Mammary epithelial cell (primary cell): ENCODE measurements at regions not wholly inside any gene's neighbourhood (a gene's known extent, or its start where the extent isn't known, plus 50 kb on each side); places are given as distances from the start of the nearest gene placed in this dataset.

Experiments used
- EZH2 ChIP-seq: IDR thresholded peaks from 2 replicates; pipeline ENCODE4 v1.6.1; 2012; ENCODE audit warnings: low read length, inconsistent platforms, borderline replicate concordance
- TF ChIP-seq, protein P1 (sequence below), 2 donors: IDR thresholded peaks in 1 of 2; conservative IDR thresholded peaks in 1 of 2; 2 replicates each; pipeline ENCODE4 v1.5.1; 2011 to 2012; ENCODE audit warnings: inconsistent platforms in 2 of 2, low read length in 2 of 2, mild to moderate bottlenecking in 2 of 2, control low read depth in 1 of 2, low read depth in 1 of 2; ENCODE audit not compliant: insufficient read depth in 1 of 2; ENCODE audit errors: extremely low read depth in 1 of 2

DNA sequence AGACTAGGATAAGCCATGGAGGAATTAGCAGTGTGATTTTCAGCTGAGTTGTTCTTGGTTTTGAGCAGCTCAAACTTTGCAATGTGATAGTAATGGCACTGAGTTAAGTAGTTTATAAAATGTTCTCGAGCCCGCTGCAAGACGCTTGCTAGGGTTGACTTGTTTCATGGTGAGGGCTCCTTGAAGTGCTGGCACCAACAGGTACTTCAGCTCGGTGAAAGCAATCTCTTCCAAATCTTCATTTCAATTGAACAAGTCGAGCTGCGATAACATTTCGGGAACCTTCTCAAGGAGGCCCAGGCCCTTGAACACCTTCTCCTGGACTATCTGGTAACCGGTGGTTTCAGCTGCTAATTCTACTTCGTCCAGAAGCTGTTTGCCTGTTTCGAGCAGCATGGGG is 50.8 kb upstream of the DYNC1LI1 start:
- TF ChIP-seq, protein P1, sequence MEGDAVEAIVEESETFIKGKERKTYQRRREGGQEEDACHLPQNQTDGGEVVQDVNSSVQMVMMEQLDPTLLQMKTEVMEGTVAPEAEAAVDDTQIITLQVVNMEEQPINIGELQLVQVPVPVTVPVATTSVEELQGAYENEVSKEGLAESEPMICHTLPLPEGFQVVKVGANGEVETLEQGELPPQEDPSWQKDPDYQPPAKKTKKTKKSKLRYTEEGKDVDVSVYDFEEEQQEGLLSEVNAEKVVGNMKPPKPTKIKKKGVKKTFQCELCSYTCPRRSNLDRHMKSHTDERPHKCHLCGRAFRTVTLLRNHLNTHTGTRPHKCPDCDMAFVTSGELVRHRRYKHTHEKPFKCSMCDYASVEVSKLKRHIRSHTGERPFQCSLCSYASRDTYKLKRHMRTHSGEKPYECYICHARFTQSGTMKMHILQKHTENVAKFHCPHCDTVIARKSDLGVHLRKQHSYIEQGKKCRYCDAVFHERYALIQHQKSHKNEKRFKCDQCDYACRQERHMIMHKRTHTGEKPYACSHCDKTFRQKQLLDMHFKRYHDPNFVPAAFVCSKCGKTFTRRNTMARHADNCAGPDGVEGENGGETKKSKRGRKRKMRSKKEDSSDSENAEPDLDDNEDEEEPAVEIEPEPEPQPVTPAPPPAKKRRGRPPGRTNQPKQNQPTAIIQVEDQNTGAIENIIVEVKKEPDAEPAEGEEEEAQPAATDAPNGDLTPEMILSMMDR (conservative IDR thresholded peaks at IDR 0.05 in 1 of 2, IDR thresholded peaks at IDR 0.05 in 1 of 2; ENCODE audit: extremely low read depth in 1 of 2, insufficient read depth in 1 of 2, low read depth in 1 of 2, low read length in 2 of 2): no peak
- TF ChIP-seq EZH2: no peak
